ENCODE measurements at regions not wholly inside any gene's neighbourhood (a gene's known extent, or its start where the extent isn't known, plus 50 kb on each side); places are given as distances from the start of the nearest gene placed in this dataset.

DNA sequence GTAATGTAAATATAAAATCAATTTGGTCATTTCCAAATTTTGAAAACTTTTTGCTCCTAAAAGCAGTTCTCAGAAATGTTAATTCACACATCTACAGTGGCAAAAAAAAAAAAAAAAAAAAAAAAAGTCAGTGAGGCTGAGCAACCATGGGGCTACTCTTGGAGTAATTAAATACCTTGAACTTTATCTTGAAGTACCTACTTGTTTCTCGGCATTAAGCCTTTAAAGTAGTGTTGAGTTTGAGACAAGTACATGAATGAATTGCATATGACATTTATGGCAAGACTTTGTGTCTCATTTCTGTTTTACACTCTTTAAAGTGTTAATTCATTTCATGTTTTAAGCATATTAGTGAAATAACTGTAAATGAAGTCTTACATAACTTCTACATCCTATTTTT, 613.3 kb downstream of the XIRP2 start:
- no peak for DNase-seq (ENCODE audit: low spot score)

DNA sequence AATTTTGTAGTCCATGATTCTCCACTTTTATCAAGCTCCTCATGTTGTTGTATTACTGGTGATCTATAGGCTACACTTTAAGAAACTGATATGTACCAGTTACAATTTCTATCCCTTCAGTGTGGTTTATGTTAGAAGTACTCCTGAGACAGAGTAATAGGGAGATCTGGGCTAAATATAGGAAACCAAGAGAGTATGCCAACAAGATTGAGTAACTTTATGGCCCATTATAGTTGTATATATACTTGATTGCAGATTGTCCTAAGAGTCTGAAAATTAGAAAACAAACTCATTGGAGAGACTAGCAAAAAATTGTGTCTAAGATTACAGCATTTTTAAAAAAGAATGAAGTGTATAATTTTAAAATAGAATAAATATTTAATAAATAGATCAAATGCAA, 605.6 kb downstream of the XIRP2 start:
- DNase-seq (ENCODE audit: low spot score): no peak

DNA sequence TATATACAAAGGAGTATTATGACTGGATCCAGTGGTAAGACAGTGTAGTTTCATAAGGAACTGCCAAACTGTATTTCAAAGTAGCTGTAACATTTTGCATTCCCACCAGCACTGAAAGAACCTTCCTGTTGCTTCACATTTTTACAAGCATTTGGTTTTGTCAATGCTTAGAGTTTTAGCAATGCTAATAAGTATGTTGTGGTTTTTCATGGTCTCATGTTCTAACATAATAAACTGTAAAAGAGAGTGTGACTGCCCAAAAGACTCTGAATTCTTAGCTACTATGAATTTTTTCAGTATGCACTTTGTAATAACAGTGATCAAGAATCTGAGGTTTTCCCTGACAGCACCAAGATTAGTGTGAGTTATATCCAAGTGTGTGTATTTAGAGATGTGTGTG, 604.2 kb downstream of the XIRP2 start:
- DNase-seq (ENCODE audit: low spot score): no peak

DNA sequence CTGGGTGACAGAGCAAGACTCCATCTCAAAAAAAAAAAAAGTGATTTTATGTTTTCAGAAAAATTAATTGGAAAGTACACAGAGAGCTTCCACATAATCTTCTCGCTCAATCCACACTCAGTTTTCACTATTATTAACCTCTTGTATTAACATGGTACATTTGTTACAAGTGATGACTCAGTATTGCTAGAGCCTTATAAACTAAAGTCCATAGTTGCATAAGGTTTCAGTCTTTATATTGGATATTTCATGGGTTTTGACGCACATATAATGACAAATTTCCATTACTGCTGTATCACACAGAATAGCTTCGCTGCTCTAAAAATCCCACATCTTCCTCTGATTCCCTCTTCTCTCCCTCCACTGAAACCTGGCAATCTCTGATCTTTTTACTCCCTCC, 603.5 kb downstream of the XIRP2 start:
- DNase-seq (ENCODE audit: low spot score): no peak

DNA sequence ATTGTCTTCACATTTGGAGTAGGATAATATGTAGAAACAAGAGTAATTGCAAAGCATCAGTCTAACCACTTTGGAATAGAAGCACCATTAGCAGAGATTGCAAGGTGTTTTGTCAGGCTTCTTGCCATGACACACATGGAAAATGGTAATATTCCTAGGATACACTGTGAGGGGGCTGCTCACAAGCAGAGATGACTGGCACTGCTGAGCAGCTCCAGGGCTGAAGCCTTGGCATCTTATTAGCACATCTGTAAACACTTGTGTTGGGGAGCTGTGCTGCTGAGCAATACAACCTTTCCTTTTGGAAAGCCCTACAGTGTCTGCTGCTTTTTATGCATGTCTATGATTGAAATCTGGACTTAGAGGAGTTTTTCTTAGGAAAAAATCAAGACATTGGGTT, 602.2 kb downstream of the XIRP2 start:
- no peak for DNase-seq (ENCODE audit: low spot score)

DNA sequence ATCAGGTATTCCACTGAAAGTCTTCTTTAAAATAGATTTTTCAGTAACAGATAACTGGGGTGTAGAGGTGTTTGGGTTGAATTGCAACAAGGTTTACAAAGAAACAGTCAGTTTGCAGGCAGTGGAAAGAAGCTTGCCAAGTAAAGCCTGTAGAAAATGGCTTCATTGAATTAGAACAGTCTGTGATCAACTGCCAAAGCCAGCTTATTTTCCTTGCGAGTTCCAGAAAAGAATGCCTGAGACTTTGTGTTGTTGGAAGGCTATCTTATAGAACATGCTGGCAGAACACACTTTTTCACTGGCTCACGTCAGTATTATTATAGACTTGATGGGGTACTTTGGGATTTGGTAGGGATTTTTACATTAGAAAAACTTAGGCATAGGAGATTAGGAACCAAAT, 601.0 kb downstream of the XIRP2 start:
- no peak for DNase-seq (ENCODE audit: low spot score)

DNA sequence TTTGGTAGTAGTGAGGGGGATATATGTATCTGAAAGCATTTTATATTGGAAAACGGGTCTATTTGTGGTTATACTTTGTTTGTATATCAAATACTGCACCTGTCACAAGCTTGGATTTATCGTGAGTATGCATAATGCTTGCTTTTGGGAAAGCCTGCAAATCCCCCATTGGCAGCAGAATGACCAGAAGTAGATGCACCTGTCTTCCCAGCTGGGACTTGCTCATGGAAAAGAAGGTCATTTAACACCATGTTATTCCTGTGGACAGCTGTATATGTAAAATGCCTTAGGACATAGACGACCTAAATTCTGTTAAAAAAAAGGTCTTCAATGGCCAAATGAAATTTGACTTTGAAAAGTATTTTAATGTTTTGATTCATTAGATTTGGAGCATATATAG, 599.4 kb downstream of the XIRP2 start:
- DNase-seq (ENCODE audit: low spot score): no peak

DNA sequence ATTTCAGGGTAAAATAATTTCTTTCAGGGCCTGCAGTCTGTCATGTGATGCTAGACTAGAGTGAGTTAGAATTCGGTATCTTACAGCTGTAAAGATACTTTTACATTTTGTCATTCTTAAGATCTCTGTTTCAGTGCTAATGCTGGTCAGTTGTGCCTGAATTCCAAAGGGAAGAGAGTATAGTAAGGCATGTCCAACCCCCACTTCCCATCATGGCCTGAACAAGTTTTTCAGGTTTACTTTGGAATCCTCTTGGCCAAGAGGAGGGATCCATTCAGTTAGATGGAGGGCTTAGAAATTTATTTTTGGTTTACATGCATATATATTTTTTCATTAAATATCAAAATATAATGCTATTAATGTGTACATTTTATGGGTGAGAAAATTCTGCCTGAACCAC, 596.6 kb downstream of the XIRP2 start:
- no peak for DNase-seq (ENCODE audit: low spot score)

DNA sequence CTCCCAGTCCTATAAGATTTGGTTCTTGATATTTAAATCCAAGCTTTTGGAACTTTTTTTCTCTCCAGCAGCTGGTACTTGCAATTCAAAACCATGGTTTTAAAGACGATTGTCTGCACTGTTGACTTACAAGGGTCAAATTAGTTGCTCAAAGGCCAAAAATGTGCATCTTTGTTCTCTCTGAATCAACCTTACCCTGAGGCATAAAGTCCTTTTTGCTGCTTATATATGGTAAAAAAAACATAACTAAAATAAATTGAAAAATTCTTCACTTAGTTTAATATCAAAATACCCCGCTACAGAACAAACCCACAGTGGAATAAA, 592.7 kb downstream of the XIRP2 start:
- DNase-seq (ENCODE audit: low spot score): no peak

DNA sequence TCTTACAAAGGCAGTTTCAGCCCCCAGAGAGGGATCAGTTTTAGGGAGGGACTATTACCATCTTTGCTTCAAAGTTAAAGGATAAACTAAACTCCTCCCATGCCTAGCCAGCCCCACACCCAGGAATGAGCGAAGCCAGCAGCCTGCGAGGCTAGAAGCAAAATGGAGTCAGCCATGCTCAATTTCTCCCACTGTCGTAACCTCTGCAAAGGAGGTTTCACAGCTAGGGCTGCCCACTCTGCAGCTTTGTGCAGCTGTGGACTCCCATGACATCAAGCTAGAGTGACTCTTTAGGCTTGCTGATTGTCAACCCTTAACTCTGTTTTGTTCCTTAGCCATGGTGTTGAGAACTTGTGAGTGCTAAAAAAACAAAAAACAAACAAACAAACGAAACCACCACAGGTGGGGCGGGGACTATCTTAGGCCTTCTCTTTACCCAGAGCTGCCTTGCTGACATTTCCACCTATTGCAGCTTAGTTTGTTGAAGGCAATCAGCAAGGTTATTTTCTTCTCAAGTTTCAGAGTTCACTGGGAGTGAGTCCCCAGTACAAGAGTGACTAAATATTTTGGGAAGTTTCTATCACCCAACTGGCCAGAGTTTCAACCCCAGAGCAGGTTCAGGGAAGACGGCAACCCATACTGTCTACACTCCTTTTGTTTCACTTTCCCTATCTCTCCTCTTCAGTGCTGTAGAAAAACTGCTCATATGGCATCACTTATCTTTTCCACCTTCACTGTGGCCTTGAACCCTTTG, 592.1 kb downstream of the XIRP2 start:
- DNase-seq (ENCODE audit: low spot score): no peak

DNA sequence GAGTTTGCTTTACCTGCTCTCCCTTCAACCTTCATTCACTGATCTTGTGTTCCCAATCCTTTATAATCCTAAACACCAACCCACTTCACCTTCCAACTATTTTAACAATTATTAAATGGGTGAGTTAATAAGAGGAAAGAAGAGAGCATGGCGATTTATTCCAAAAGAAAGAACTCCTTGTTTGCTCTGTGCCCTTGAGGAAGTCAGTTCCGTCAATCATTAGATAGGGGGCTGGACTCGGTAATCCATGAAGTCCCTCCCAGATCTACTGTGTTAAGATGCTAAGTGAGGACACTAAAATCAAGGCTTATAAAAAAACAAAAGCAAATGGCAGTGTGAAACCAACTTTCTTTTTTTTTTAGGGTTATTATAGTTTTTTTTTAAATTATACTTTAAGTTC, 589.9 kb downstream of the XIRP2 start:
- no peak for DNase-seq (ENCODE audit: low spot score)

DNA sequence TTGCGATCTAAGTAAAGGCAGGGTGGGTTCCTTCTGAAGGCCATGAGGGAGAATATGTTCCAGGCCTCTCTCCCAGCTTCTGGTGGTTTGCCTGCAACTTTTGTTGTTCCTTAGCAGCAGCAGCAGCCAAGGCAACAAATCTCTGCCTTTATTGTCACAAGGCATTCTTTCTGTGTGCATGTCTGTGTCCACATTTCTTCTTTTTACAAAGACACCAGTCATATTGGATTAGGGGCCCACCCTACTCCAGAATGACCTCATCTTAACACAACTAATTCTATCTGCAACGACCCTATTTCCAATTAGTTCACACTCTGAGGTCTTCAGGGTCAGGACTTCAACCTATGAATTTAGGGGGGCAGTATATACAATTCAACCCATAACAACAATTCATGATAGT, 587.5 kb downstream of the XIRP2 start:
- DNase-seq (ENCODE audit: low spot score): no peak

DNA sequence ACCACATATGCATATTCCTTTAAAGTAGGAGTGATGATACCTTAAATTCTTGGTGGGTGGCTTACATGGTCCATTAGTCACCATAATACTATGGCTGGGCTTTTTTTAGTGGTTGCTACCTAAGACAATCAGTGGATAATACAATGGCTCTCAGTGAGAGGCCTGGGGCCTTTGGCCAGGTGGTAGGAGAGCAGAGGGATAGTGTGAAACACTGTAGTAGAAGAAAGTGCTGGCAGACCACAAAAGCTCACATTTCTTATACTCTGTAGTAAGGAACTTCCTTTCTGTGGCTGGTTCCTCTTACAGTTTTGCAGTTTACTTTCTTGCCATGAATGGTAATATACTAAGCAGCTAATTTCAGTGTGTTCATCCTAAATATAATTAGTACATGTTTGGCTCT, 583.5 kb downstream of the XIRP2 start:
- no peak for DNase-seq (ENCODE audit: low spot score)

DNA sequence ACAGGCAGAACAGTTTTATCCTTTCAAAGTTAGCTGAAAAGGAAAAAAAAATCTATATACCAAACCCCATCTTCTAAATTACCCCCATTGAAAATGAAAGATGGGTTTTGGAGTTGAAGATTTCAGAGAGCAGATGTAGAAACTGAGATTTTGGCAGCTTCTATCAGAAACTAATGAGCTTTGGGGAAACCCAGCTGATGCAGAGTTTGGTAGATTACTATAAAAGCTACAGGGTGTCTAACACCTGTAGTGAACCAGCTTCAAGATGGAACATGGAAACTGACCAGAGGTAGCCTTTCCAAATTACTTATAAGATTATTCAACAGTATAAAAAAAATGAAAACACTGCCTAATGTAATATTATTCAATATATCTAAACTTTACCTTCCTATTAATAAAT, 583.1 kb downstream of the XIRP2 start:
- DNase-seq (ENCODE audit: low spot score): no peak

DNA sequence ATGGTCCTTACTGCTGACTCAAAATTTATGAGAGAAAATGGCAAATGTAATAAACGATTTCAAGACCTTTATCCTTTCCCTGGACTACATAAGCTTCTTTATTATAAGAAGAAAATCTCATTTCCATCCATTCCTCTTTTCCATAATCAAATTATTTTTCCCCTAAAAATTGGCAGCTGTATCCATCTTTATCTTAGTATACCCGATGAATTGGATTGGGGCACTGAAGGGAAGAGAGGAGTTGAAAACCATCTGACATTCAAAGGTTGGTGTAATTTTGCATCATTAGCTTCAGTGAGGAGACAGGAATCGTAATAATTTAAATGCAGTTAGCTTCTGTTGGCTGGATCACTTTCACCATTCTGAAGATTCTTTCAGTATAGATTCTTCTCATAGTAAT, 574.1 kb downstream of the XIRP2 start:
- no peak for DNase-seq (ENCODE audit: low spot score)

DNA sequence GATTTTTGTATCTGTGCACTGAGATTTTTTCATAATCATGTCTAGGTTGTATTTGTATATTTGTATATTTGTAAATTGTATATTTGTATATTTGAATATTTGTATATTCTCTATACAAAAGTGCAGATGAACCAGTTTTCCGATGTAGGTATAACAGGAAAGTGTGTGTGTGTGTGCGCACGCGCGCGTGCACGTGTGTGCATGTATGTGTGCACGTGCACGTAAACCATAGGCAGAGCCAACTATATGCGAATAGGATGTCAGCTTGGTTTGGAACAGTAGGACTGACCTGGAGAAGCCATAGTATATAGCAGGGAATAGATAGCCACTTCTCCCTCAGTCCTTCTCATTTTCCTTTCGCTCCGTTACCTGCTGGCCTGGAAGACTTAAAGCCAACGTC, 565.8 kb downstream of the XIRP2 start:
- no peak for DNase-seq (ENCODE audit: low spot score)

DNA sequence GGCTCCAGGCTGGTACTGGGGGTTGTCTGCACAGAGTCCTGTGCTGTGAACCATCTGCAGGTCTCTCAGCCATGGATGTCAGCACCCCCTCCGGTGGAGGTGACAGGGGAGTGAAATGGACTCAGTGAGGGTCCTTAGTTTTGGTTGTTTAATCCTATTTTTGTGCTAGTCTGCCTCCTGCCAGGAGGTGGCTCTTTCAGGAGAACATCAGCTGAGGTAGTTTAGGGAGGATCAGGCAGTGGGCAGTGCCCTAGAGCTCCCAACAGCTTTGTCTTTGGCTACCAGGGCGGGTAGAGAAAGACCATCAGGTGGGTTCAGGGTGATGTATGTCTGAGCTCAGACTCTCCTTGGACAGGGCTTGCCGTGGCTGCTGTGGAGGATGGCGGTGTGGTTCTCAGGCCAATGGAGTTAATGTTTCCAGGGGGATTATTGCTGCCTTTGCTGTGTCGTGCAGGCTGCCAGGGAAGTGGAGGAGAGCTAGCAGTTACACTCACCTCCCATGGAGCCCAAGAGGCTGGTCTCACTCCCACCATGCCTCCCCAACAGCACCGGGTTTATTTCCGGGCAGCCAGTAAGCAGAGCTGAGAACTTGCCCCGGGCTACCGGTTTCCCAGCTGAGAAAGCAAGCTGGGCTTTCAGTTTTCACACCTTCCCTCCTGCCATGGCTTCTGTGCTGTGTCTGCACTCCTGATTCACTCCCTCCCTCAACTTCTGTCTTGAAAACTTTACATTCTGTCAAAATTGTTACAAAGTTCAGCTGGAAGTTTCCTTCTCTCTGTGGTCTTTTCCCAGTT, 563.4 kb downstream of the XIRP2 start:
- DNase-seq (ENCODE audit: low spot score): no peak

DNA sequence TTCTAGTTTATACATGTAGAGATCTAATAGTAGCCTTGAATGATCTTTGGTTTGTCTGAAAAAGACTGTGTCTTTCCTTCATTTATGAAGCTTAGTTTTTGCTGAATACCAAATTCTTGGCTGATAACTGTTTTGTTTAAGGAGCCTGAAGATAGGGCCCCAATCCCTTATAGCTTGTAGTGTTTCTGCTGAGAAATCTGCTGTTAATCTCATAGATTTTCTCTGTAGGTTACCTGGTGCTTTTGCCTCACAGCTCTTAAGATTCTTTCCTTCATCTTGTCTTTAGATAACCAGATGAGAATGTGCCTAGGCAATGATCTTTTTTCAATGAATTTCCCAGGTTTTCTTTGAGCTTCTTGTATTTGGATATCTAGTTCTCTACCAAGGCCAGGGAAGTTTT, 562.1 kb downstream of the XIRP2 start:
- no peak for DNase-seq (ENCODE audit: low spot score)

DNA sequence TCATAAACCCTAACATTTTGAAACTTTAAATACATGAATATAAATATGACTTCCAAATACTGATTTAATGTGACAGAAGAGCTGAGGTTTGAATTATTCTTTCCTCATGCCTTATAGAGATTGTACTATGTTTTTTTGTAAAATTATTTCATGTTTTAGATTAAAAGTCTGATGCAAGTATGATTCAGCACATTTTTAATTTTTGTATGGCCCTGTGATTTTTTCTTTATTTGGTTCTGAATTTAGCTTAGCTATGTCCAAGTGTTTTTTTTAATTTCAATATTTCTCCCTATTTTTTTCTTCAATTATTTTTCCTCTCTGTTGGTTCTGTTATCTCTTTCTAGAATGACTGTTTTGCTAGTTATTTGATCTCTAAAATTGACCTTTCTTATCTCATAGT, 552.1 kb downstream of the XIRP2 start:
- DNase-seq (ENCODE audit: low spot score): no peak

DNA sequence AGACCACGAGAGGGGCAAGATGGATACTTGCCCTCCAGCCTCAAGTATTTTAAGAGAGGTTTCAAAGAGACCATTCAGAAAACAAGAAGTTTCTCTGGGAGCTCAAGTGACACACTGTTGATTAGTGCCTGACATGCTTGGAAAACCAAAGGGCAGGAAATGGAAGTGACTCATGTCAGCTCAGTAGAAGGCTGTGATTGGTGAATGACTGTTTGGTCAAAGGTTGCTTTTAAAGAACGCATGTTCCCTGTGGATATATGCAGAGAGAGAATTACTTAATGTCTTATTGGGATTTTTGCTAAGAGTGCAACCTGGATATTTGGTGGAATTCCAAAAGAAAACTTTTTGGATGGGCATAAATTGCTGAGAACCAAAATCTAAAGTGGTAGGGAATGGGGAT, 549.9 kb downstream of the XIRP2 start:
- DNase-seq (ENCODE audit: low spot score): peak; percentile 6

DNA sequence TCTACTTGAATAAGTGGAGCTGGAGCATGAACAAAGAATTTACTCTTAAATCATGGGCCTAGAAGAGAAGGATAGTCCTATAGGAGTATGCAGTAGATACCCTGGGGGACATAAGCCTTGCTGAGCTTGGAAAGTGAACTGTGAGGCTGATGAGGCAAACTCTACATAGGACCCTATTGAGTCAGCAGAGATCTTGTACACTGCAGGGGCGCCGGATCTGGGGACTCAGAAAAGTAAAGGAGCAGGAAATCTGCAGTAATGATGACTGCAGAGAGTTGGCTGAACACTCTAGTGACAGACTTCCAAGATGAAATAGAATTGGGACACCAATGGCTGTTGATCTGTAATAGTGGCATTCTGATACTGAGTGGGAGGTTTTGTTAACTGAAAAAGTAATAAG, 543.7 kb downstream of the XIRP2 start:
- no peak for DNase-seq (ENCODE audit: low spot score)

DNA sequence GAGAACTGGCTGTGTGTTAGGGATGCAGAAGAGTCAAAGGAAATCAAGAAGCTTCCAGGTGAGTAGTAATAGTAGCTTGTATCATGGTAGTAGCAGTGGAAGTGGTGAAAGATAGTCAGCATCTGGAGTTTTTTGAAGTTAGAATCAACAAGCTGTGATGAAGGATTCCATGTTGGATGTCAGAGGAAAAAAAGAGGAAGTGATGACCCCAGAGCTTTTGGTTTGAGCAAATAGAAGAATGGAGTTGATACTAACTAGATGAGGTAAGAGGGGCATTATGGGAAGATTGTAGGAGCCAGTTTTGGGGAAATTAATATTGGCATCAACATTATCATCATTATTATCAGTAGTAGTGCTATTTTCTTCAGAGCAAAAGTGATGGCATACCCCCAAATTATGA, 542.2 kb downstream of the XIRP2 start:
- DNase-seq (ENCODE audit: low spot score): no peak

DNA sequence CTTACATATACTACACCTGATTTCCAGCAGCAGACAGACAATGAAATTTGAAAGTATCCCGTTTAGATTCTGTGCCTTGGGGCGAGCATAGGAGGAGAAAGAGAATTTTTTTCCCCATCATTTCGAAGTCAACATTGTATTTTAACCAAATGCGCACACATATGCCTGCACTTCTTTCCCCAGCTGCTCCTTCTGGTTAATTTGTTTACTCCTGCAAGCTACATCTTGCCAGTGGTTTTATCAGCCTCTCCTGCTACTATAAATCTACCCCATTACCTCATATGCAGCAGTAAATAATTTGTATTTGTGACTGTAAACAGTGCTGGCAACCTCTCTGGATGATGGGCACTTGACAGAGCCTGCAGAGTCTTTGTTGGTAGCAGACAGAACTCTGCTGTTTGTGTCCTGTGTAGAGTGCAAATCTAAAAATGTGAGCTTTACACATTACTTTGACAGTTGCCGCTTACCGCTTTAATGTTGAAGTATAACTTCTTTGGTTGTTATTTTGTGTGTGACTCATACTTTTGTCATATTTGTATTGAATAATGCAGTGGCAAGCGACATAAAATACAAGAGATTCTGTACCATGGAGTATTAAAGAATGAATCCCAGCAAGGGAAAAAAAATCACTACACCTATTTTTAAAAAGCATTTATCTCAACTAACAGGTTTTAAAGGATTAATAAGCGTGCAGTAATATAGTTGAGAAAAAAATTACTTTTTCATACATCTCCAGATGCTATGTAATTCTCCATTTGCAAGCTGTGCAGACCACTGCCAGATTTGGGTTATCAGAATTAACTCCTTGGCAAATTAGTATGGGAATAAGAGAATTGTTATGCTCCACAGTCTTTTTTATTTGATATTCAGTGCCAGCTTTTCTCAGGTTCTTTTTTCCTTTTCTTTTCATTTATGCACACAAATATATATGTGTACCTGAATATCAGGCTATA, 536.8 kb downstream of the XIRP2 start:
- no peak for DNase-seq (ENCODE audit: low spot score)

Data from LoVo (cell line).